SK-N-DZ (cell line): ENCODE measurements at regions not wholly inside any gene's neighbourhood (a gene's known extent, or its start where the extent isn't known, plus 50 kb on each side); places are given as distances from the start of the nearest gene placed in this dataset.
"Not testable (repeated sequence)": the region's sequence is repeated elsewhere in the genome, so short reads cannot be mapped to it uniquely, and the experiment has no call there.

ENCODE experiments used
- DNase-seq: peaks from one replicate; pipeline ENCODE4 v3.0.0-alpha.2; 2015; ENCODE audit warnings: low spot score

GRCh38 chr20:46785958-46786357 is 76.5 kb downstream of the SLC2A10 start:
- DNase-seq, result no peak

- DNase-seq, result no peak
Measured at GRCh38 chr20:46786566-46786965, 77.1 kb downstream of the SLC2A10 start.

- DNase-seq, result no peak
Measured at GRCh38 chr20:46787991-46788762, 78.7 kb downstream of the SLC2A10 start.

GRCh38 chr20:46788763-46789091 is 79.3 kb downstream of the SLC2A10 start:
- not testable (repeated sequence) for DNase-seq

GRCh38 chr20:46789339-46790028 is 80.0 kb downstream of the SLC2A10 start:
- DNase-seq, result no peak

GRCh38 chr20:46791722-46792416 is 82.4 kb downstream of the SLC2A10 start:
- no peak for DNase-seq

- no peak for DNase-seq
Measured at GRCh38 chr20:46797206-46797605, 87.8 kb downstream of the SLC2A10 start.

- DNase-seq, result no peak
Measured at GRCh38 chr20:46798430-46798829, 89.0 kb downstream of the SLC2A10 start.

- DNase-seq, result no peak
Measured at GRCh38 chr20:46799781-46800408, 90.4 kb downstream of the SLC2A10 start.

- no peak for DNase-seq
Measured at GRCh38 chr20:46800409-46800804, 91.0 kb downstream of the SLC2A10 start.

- DNase-seq, result no peak
Measured at GRCh38 chr20:46801003-46801702, 91.7 kb downstream of the SLC2A10 start.

- no peak for DNase-seq
Measured at GRCh38 chr20:46802722-46803121, 91.9 kb upstream of the EYA2 start.

- DNase-seq, result no peak
Measured at GRCh38 chr20:46803123-46804020, 91.3 kb upstream of the EYA2 start.

- DNase-seq, result no peak
Measured at GRCh38 chr20:46804126-46804525, 90.5 kb upstream of the EYA2 start.

- no peak for DNase-seq
Measured at GRCh38 chr20:46805836-46806235, 88.8 kb upstream of the EYA2 start.

GRCh38 chr20:46807998-46808397 is 86.6 kb upstream of the EYA2 start:
- DNase-seq, result no peak

GRCh38 chr20:46808565-46808964 is 86.1 kb upstream of the EYA2 start:
- DNase-seq, result no peak

- no peak for DNase-seq
Measured at GRCh38 chr20:46809706-46810360, 84.8 kb upstream of the EYA2 start.

- no peak for DNase-seq
Measured at GRCh38 chr20:46810448-46811223, 84.0 kb upstream of the EYA2 start.
